Stimulated activated naive CD8-positive, alpha-beta T cell treated with anti-CD3 and anti-CD28 coated beads, Interleukin-15, amount 100 ng/mL, for 72 hours (primary cell): ENCODE measurements at regions not wholly inside any gene's neighbourhood (a gene's known extent, or its start where the extent isn't known, plus 50 kb on each side); places are given as distances from the start of the nearest gene placed in this dataset.

Experiments used
- ATAC-seq: fragments of 150-1000 bp; cut with Tn5 transposase; 2 replicates; pipeline ENCODE4 v1.10.0; 2021; ENCODE audit warnings: mild to moderate bottlenecking, moderate library complexity
- DNase-seq, 2 donors: peaks; one replicate each; pipeline ENCODE4 v3.0.0; 2021 to 2022
- H3K27ac Mint-ChIP-seq, 2 donors: one replicate each; pipeline ENCODE4 v1.8.0; 2022; ENCODE audit warnings: mild to moderate bottlenecking in 2 of 2, mixed read lengths in 2 of 2, moderate library complexity in 2 of 2
- H3K27me3 Mint-ChIP-seq: one replicate; pipeline ENCODE4 v1.8.0; 2022; ENCODE audit warnings: mixed read lengths
- H3K4me1 Mint-ChIP-seq: one replicate; pipeline ENCODE4 v1.8.0; 2022; ENCODE audit warnings: mild to moderate bottlenecking, mixed read lengths
- H3K4me3 Mint-ChIP-seq, 2 donors: one replicate each; pipeline ENCODE4 v1.8.0; 2022; ENCODE audit warnings: mild to moderate bottlenecking in 2 of 2, mixed read lengths in 2 of 2, moderate library complexity in 1 of 2
- H3K9me3 Mint-ChIP-seq, 2 donors: one replicate each; pipeline ENCODE4 v1.8.0; 2022; ENCODE audit warnings: mixed read lengths in 2 of 2

DNA sequence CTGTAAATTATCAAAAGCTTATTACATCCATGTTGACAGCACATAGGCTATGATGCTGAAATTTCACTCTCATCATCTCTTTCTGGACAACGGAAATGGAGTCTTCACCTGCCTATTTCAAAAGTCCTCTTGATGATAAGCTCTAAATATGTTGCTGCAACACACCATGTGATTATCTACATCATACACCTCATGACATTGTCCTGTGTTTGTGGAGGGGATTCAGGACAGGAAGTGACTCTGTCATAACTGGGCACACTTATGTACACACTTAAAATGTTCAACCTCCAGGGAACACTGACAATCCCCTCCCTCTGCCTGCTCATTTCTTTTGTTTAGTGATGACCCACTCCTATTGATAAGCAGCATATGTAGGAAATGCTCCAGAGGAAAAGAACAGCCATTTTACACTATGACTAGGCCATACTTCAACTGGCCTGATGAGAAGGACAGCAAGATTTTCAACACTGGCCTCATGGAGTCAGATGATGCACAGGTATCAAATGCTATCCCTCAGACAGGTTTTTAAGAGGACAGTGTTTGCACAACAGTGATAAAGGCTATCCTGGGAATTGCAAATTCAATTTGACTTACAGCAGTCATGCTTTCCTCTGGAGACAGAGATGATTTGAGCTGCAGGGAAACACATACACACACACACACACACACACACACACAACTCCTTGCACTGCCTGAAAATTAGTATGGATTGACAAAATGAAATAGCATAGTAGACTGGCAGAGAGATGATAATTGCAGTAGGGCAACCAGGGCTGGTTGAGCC lies 163.3 kb upstream of the RASGEF1B start:
- Mint-ChIP-seq H3K27me3 (no peaks in the 10 kb centered on the region), H3K4me1 (peaks cover 6% of the 10 kb centered on the region), H3K4me3 (no peak overlapping the region), H3K9me3 (no peaks in the 10 kb centered on the region), H3K27ac (no peak overlapping the region)
- no peak for DNase-seq
- ATAC-seq, result no peak

DNA sequence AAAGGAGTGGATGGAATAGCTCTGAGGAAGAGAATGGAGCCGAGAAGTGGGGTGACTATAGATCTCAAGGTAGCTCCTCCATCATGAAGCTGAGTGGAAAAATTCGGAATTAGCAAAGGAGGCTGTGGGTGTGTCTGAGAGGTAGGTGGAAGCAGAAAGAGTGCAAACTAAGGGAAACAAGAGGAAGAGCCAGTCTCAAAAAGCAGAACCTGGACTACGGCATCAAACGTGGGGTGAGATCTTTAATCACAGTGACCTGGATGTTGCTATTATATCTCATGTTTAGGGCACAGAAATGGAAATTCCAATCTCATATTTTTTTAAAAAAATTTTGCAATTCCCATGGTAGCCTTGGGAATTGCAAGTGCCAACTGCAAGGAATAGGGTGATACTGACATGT lies 162.5 kb upstream of the RASGEF1B start:
- no peak for DNase-seq
- no peak for ATAC-seq
- Mint-ChIP-seq H3K4me1 (peaks cover 7% of the 10 kb centered on the region), H3K9me3 (no peaks in the 10 kb centered on the region), H3K27ac (no peak overlapping the region), H3K27me3 (no peaks in the 10 kb centered on the region), H3K4me3 (no peak overlapping the region)

DNA sequence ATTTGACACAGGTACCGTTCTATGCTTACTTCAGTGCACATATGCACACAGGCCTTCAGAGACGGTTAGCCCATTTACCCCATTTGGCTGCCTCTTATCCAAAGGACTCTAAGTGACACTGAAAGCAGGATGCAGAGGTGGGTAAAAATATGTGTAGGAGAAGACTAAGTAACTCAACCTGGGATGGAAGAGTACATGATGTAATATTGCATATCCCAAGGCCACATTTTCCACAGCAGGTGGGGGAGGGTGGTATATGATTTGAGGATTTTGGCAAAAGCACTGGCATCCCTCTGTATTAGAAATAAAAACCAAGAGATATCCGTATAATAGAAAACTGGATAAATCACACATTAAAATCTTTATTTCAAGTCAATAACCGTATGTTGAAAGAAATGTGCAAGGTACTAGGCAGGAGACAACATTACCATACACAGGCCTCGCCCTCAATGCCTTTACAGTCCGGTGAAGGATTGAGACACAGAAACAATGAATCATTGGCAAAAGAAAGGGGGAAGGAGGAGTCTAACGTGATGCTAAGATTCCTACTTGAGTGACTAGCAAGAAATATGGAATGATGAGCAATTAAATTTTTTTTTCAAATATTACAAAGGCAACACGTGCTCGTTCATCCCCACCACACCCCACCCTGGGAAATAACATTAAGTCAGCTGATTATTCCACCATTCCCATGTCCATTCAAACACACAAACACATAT lies 161.0 kb upstream of the RASGEF1B start:
- DNase-seq, result no peak
- no peak overlapping the region for H3K4me3 Mint-ChIP-seq
- H3K4me1 Mint-ChIP-seq, result peaks cover 21% of the 10 kb centered on the region
- no peak overlapping the region for H3K27ac Mint-ChIP-seq
- H3K9me3 Mint-ChIP-seq, result no peaks in the 10 kb centered on the region
- H3K27me3 Mint-ChIP-seq, result no peaks in the 10 kb centered on the region
- ATAC-seq, result no peak

DNA sequence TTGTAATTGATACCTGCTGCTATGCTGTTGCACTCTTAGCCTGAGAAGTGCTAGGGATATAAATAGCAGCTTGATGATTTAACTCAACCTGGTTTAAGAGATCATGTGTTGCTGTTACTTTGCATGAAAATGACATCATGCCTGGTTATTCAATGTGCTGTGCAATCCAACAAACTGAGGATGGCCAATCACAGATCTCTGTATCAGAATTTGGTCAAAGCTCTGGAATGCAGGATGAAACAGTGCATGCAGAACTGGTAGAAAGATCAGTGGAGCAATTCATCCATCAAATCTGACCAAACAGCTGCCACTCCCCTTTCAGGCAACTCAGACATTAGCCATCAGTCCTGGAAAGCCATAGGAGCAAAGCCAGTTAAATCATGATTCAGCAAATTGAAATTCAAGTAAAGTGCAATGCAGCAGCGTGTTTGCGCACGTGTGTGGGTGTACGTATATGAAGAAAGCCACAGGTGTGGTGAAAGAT lies 160.3 kb upstream of the RASGEF1B start:
- Mint-ChIP-seq H3K4me3 (no peak overlapping the region), H3K27ac (no peak overlapping the region)

DNA sequence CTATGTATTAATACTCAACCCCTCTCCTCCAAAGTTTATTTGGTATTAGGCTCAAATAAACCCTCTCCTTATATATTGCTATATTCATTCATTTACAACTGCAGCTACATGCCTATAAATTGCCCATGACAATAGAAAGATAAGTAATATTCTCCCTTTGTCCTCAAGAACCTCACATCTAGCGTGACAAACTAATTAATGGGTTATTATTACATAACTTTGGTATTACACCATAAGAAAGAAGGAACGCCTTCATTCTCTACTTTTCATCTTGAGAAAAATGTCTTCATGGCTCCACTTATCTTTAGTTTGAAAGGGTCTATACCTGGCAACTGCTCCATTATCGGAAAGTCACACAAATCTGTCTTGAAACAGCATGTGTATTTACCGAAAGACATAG lies 157.7 kb upstream of the RASGEF1B start:
- no peak for ATAC-seq
- DNase-seq, result no peak
- no peak overlapping the region for H3K27ac Mint-ChIP-seq
- H3K4me1 Mint-ChIP-seq, result peaks cover 33% of the 10 kb centered on the region
- no peaks in the 10 kb centered on the region for H3K9me3 Mint-ChIP-seq
- no peak overlapping the region for H3K4me3 Mint-ChIP-seq
- no peaks in the 10 kb centered on the region for H3K27me3 Mint-ChIP-seq

More for the DNA sequence above, 160.3 kb upstream of the RASGEF1B start:
- peaks cover 23% of the 10 kb centered on the region for H3K4me1 Mint-ChIP-seq
- ATAC-seq (peak; percentile 46), DNase-seq (no peak)
- no peaks in the 10 kb centered on the region for H3K9me3 Mint-ChIP-seq
- H3K27me3 Mint-ChIP-seq, result no peaks in the 10 kb centered on the region

DNA sequence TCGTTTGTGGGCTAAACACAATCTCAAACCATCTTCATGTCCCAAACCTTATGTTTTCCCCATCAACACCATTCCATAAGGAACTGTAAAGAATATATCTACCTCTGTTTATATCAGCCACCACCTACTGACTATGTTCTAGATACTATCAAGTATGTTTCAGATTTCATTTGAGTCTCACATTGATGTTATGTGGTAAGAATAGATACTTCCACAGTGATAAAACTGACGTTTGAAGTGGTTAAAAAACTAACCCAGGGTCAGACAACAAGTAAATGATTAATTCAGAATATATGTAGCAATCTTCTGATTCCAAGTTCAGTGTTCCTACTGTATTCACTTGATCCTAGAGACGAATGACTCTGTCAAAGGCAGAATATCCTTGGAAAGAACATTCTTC lies 156.8 kb upstream of the RASGEF1B start:
- H3K4me3 Mint-ChIP-seq, result no peak overlapping the region
- H3K27ac Mint-ChIP-seq, result peak overlapping the region in 1 of 2 donors; percentile 40
- DNase-seq (no peak), ATAC-seq (peak; percentile 80)
- H3K4me1 Mint-ChIP-seq, result peaks cover 33% of the 10 kb centered on the region
- H3K27me3 Mint-ChIP-seq, result no peaks in the 10 kb centered on the region
- H3K9me3 Mint-ChIP-seq, result no peaks in the 10 kb centered on the region

DNA sequence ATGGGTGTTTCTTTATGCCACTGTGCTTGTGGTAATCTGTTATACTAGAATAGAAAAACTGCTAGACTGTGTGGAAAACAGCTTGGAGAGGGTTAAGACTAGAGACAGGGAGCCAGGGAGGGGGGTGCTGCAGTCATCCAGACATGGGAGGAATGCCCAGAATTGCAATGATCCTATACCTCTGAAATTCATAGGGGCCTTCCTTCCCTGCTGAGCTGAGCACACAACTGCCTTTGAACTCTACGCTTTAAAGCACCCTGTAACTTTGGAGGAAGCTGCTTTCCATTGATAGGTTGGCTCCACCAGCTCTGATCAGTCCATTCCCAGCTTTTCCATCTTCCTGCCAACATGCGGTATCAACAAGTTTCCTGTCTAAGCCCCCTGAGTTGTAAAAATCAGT lies 155.9 kb upstream of the RASGEF1B start:
- no peaks in the 10 kb centered on the region for H3K9me3 Mint-ChIP-seq

DNA sequence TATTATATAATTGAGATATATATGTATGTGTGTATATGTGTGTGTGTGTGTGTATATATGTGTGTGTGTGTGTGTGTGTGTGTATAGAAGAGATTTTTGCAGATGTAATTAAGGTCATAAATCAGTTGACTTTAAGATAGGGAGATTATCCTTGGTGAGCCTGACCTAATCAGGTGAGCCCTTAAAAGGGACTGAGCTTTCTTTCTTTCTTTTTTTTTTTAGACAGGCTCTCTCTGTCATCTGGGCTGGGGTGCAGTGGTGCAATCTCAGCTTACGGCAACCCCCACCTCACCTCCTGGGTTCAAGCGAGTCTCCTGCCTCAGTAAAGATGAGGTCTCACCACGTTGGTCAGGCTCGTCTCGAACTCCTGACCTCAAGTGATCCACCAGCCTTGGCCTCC lies 155.1 kb upstream of the RASGEF1B start:
- Mint-ChIP-seq H3K27me3 (no peaks in the 10 kb centered on the region), H3K4me3 (no peak overlapping the region), H3K27ac (no peak overlapping the region), H3K9me3 (no peaks in the 10 kb centered on the region), H3K4me1 (peaks cover 27% of the 10 kb centered on the region)
- no peak for ATAC-seq
- no peak for DNase-seq

More for the DNA sequence above, 155.9 kb upstream of the RASGEF1B start:
- H3K27me3 Mint-ChIP-seq, result no peaks in the 10 kb centered on the region
- peaks cover 31% of the 10 kb centered on the region for H3K4me1 Mint-ChIP-seq
- H3K27ac Mint-ChIP-seq, result no peak overlapping the region
- no peak for ATAC-seq
- no peak overlapping the region for H3K4me3 Mint-ChIP-seq
- no peak for DNase-seq

DNA sequence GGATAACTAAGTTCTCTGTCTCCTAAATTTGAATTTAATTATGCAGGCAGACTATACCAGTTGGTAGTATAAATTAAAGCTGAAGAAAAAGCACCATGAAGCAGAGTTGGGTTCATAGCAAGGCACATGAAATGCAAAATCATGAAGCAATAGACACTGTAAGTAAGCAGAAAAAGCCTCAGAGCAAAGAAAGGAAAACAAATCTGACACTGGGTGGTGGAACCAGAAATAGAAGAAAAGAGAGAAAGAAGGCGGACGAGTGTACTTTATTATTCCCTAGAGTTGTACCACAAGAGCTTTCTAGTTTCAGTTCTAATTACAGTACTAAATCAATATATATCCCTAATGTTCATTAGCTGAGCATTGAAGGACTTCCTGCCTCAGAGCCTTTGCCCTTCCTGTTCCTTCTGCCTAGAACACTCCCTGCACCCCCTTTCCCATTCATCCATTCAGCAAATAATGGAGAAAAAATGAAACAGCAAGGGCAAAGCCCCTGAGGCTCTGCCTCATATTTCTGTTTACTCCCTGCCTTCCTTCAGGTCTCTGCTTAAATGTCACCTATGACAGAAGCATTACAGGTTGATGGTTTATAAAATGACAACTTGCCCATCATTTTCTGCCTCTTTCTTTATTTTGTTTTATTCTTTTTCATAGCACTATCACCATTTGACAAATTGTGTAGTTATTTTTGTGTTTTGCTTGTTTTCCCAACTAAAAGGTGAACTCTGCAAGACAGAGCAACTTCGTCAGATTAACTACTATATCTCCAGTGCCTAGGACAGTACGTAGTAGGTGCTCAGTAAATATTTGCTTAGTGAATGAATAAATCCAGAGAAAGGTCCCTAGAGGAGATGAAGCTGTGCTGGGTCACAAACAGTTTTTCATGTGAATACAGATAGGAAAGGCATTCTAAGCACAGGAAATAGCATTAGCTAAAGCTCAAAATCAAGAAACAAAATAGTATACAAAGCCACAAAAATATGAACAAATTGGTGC lies 154.0 kb upstream of the RASGEF1B start:
- ATAC-seq, result no peak
- H3K4me1 Mint-ChIP-seq, result peaks cover 27% of the 10 kb centered on the region
- DNase-seq, result no peak
- H3K27me3 Mint-ChIP-seq, result no peaks in the 10 kb centered on the region
- H3K27ac Mint-ChIP-seq, result no peak overlapping the region
- H3K9me3 Mint-ChIP-seq, result no peaks in the 10 kb centered on the region
- no peak overlapping the region for H3K4me3 Mint-ChIP-seq

DNA sequence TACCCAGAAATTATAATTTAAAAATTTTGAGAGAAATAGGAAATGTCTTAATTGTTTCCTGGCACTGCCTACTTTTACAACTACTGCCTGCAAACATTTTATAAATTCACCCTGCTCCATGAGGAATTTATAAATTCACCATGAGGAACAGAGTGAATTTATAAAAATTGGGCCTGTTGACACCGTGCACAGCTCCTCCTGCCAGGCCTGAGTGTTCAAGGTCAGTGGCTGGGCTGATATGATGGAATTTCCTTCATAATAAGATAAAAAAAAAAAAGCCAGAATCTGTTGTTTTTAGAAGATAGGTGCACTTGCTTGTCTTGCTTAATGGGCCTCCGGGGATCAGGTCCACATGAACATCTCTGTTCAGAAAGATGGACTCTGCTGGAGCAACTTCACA lies 151.7 kb upstream of the RASGEF1B start:
- Mint-ChIP-seq H3K27me3 (no peaks in the 10 kb centered on the region), H3K9me3 (peaks cover 0 to 9% of the 10 kb centered on the region in 2 donors), H3K4me3 (no peak overlapping the region), H3K4me1 (peaks cover 19% of the 10 kb centered on the region), H3K27ac (no peak overlapping the region)
- ATAC-seq (no peak), DNase-seq (no peak)

DNA sequence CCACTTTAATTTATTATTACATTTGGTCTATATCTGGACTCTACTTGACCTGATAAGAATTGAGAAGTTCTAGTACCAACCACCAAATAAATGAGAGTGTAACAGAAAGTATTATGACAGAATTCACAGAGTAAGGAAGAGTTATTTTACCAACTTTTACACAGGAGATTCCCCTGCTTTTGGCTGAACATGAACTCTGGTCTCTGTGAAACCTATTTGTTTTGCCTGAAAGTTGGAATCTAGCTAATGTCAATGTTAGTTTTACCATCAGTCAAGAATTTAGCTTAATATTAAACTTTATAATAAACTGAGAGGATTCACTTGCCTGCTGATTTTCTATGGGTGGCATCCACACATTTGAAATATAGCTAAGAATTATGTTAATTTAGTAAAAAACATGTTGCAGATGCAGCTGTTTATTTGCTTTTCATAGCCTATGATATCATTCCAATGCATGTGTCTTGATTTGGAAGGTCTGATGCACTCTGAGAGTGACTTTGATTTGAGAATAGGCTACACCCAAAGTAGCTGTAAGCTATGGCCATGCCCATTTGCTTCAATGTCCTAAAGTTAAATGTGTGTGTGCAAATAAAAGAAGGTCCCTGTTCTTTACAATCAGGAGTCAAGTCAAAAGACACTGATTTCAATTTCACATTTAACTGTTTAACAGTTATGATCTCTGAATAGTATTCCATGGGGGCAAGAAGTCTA lies 150.9 kb upstream of the RASGEF1B start:
- no peak for DNase-seq

DNA sequence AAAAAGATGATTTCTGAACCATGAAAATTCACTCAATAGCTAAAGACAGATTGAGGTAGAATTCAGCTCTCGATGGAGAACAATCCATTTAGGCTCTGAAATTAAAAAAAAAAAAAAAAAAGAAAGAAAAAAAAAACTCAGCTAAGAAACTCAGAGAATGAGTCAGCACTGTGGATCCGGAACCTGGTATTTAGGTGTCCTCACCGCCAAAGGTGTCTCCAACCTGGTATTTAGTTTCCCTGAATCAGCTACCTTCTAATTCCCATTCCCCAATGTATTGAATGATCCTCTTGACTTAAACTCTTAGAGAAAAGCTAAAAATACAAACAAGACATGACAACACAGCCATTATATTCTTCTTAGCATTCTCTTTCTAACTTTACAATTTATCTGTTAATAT lies 150.3 kb upstream of the RASGEF1B start:
- no peak overlapping the region for H3K27ac Mint-ChIP-seq
- no peaks in the 10 kb centered on the region for H3K27me3 Mint-ChIP-seq
- no peak overlapping the region for H3K4me3 Mint-ChIP-seq
- ATAC-seq (no peak), DNase-seq (no peak)
- peaks cover 10% of the 10 kb centered on the region for H3K4me1 Mint-ChIP-seq
- peaks cover 0 to 9% of the 10 kb centered on the region in 2 donors for H3K9me3 Mint-ChIP-seq

More for the DNA sequence above, 150.9 kb upstream of the RASGEF1B start:
- H3K4me1 Mint-ChIP-seq, result peaks cover 11% of the 10 kb centered on the region
- no peak overlapping the region for H3K27ac Mint-ChIP-seq
- ATAC-seq, result no peak
- H3K27me3 Mint-ChIP-seq, result no peaks in the 10 kb centered on the region
- H3K4me3 Mint-ChIP-seq, result no peak overlapping the region
- peaks cover 0 to 9% of the 10 kb centered on the region in 2 donors for H3K9me3 Mint-ChIP-seq

DNA sequence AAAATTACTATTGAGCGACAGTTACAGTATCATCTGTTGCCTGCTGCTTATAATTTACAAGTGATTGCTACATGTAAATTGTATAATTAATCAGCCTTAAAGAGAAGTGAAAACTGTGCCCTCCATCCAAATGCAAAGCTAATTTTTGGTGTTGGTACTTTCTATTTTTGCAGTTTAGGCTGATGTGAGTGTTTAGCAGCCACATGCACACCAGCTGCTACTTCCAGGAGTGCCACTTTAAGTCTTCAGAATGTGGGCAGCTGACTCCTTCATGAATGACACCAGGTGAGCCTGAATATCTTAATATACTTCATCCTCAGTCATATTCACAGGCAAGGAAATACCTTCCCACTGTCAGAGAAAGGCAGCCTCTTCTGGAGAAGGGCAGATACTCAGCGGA lies 149.8 kb upstream of the RASGEF1B start:
- Mint-ChIP-seq H3K9me3 (peaks cover 0 to 9% of the 10 kb centered on the region in 2 donors), H3K4me3 (no peak overlapping the region), H3K27ac (no peak overlapping the region), H3K27me3 (no peaks in the 10 kb centered on the region), H3K4me1 (peaks cover 10% of the 10 kb centered on the region)
- ATAC-seq, result no peak
- no peak for DNase-seq

DNA sequence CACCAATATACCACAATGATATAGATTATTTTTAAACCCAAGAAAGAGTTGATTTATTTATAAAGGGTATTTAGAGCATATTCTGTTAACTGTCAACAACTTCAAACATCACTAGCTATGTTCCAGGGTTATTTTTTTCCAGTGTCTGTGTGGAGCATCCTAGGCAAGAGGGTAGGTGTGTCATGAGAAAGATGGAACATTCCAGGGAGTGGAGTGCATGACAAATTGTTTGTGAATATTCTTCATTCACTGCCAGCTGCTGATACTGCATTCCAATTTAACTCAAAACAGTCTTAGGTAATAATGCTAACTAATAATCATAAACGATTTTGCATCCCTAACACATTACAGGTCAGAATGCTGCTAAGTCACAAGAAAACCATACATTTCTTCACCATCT lies 148.7 kb upstream of the RASGEF1B start:
- peaks cover 0 to 9% of the 10 kb centered on the region in 2 donors for H3K9me3 Mint-ChIP-seq
- no peaks in the 10 kb centered on the region for H3K27me3 Mint-ChIP-seq
- H3K27ac Mint-ChIP-seq, result no peak overlapping the region
- DNase-seq (no peak), ATAC-seq (no peak)
- H3K4me1 Mint-ChIP-seq, result peaks cover 4% of the 10 kb centered on the region
- no peak overlapping the region for H3K4me3 Mint-ChIP-seq

DNA sequence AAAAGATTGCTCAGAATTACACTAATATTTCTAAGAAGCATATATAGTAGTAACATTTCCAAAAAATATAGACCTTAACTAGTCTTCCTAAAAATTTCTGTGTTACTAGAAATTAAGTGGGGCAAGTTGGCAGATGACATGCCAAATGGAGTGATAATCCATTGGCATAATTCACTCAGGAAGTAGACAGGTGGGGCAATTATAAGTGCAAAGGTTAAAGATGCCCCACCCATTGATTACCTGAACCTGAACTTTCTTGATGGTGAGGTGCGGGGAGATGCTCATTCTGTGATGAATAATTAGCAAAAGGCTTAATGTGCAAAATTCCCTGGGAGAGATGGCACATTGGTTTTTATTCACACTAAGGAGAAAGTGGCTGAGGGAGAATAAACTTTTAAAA lies 145.8 kb upstream of the RASGEF1B start:
- no peaks in the 10 kb centered on the region for H3K27me3 Mint-ChIP-seq
- H3K4me3 Mint-ChIP-seq, result no peak overlapping the region
- no peak for ATAC-seq
- no peak for DNase-seq
- H3K4me1 Mint-ChIP-seq, result no peaks in the 10 kb centered on the region
- no peak overlapping the region for H3K27ac Mint-ChIP-seq
- H3K9me3 Mint-ChIP-seq, result peaks cover 0 to 9% of the 10 kb centered on the region in 2 donors
